HG03139 (cell line): ENCODE measurements at regions not wholly inside any gene's neighbourhood (a gene's known extent, or its start where the extent isn't known, plus 50 kb on each side); places are given as distances from the start of the nearest gene placed in this dataset.

ENCODE experiments used
- ATAC-seq: cut with Tn5 transposase; IDR thresholded peaks from one replicate; pipeline ENCODE4 v1.9.1; 2021; ENCODE audit not compliant: unreplicated experiment

- ATAC-seq: no peak
These were observed 855.7 kb downstream of the TRIB2 start for GRCh38 chr2:13572466-13572865.

GRCh38 chr2:13574831-13575230 lies 858.1 kb downstream of the TRIB2 start:
- no peak for ATAC-seq

GRCh38 chr2:13576406-13577036 lies 859.8 kb downstream of the TRIB2 start:
- no peak for ATAC-seq

- ATAC-seq: no peak
These were observed 861.8 kb downstream of the TRIB2 start for GRCh38 chr2:13578547-13578946.

GRCh38 chr2:13581471-13581870 lies 864.7 kb downstream of the TRIB2 start:
- ATAC-seq: no peak

- ATAC-seq: no peak
These were observed 866.9 kb downstream of the TRIB2 start for GRCh38 chr2:13583609-13584008.

- ATAC-seq: no peak
These were observed 867.3 kb downstream of the TRIB2 start for GRCh38 chr2:13584020-13584419.

- ATAC-seq: no peak
These were observed 869.0 kb downstream of the TRIB2 start for GRCh38 chr2:13585732-13586131.

- ATAC-seq: no peak
These were observed 879.5 kb downstream of the TRIB2 start for GRCh38 chr2:13596233-13596632.

- no peak for ATAC-seq
These were observed 880.4 kb downstream of the TRIB2 start for GRCh38 chr2:13597176-13597575.

- ATAC-seq: no peak
These were observed 884.8 kb downstream of the TRIB2 start for GRCh38 chr2:13601506-13601905.

GRCh38 chr2:13604951-13605661 lies 888.4 kb downstream of the TRIB2 start:
- ATAC-seq: no peak

- no peak for ATAC-seq
These were observed 890.4 kb downstream of the TRIB2 start for GRCh38 chr2:13607139-13607538.

- ATAC-seq: no peak
These were observed 895.2 kb downstream of the TRIB2 start for GRCh38 chr2:13611939-13612338.

GRCh38 chr2:13616059-13616458 lies 899.3 kb downstream of the TRIB2 start:
- no peak for ATAC-seq

- no peak for ATAC-seq
These were observed 899.9 kb downstream of the TRIB2 start for GRCh38 chr2:13616616-13617015.

GRCh38 chr2:13628122-13628521 lies 911.4 kb downstream of the TRIB2 start:
- ATAC-seq: no peak

GRCh38 chr2:13638181-13638580 lies 921.4 kb downstream of the TRIB2 start:
- no peak for ATAC-seq

- no peak for ATAC-seq
These were observed 933.2 kb downstream of the TRIB2 start for GRCh38 chr2:13649918-13650317.

- no peak for ATAC-seq
These were observed 933.9 kb downstream of the TRIB2 start for GRCh38 chr2:13650586-13651180.

GRCh38 chr2:13651684-13652131 lies 935.0 kb downstream of the TRIB2 start:
- no peak for ATAC-seq
